GM23248 (cell line): ENCODE measurements at regions not wholly inside any gene's neighbourhood (a gene's known extent, or its start where the extent isn't known, plus 50 kb on each side); places are given as distances from the start of the nearest gene placed in this dataset.
"Not testable (repeated sequence)": the region's sequence is repeated elsewhere in the genome, so short reads cannot be mapped to it uniquely, and the experiment has no call there.

Experiments
- DNase-seq: peaks from one replicate; pipeline ENCODE4 v3.0.0-alpha.2; 2015
- H2AFZ ChIP-seq: fragments of 200-600 bp; sonication (generic); 2 replicates; pipeline ENCODE4 v1.6.1; 2016; ENCODE audit warnings: antibody characterized with exemption
- H3F3A ChIP-seq: fragments of 200-600 bp; sonication (generic); 2 replicates; pipeline ENCODE4 v1.6.1; 2016; ENCODE audit warnings: mild to moderate bottlenecking, antibody characterized with exemption, mixed run types; ENCODE audit not compliant: insufficient read depth
- H3K27ac ChIP-seq: fragments of 200-600 bp; sonication (generic); 2 replicates; pipeline ENCODE4 v1.5.1; 2016; ENCODE audit warnings: mild to moderate bottlenecking
- H3K27me3 ChIP-seq: fragments of 200-600 bp; sonication (generic); replicated peaks from 2 replicates; pipeline ENCODE4 v1.6.1; 2016; ENCODE audit warnings: mild to moderate bottlenecking; ENCODE audit not compliant: insufficient read depth
- H3K36me3 ChIP-seq: fragments of 200-600 bp; sonication (generic); 2 replicates; pipeline ENCODE4 v1.6.1; 2016; ENCODE audit warnings: low read depth, mild to moderate bottlenecking
- H3K4me1 ChIP-seq: fragments of 200-600 bp; sonication (generic); 2 replicates; pipeline ENCODE4 v1.6.1; 2016; ENCODE audit warnings: mild to moderate bottlenecking; ENCODE audit not compliant: insufficient read depth
- H3K4me2 ChIP-seq: fragments of 200-600 bp; sonication (generic); one replicate; pipeline ENCODE4 v1.6.1; 2016; ENCODE audit warnings: mild to moderate bottlenecking; ENCODE audit not compliant: unreplicated experiment
- H3K4me3 ChIP-seq: fragments of 200-600 bp; sonication (generic); 2 replicates; pipeline ENCODE4 v1.5.1; 2016; ENCODE audit warnings: mild to moderate bottlenecking
- H3K79me2 ChIP-seq: fragments of 200-600 bp; sonication (generic); 2 replicates; pipeline ENCODE4 v1.6.1; 2016; ENCODE audit warnings: mild to moderate bottlenecking; ENCODE audit not compliant: insufficient read depth
- H3K9ac ChIP-seq: fragments of 200-600 bp; sonication (generic); 2 replicates; pipeline ENCODE4 v1.6.1; 2016; ENCODE audit warnings: mild to moderate bottlenecking
- H3K9me2 ChIP-seq: fragments of 200-600 bp; sonication (generic); 2 replicates; pipeline ENCODE4 v1.6.1; 2016; ENCODE audit warnings: mixed run types, mild to moderate bottlenecking, moderate library complexity; ENCODE audit not compliant: insufficient read depth
- H3K9me3 ChIP-seq: fragments of 200-600 bp; sonication (generic); one replicate; pipeline ENCODE4 v1.6.1; 2017; ENCODE audit warnings: low read depth
- H4K20me1 ChIP-seq: fragments of 200-600 bp; sonication (generic); 2 replicates; pipeline ENCODE4 v1.6.0; 2016; ENCODE audit not compliant: insufficient read depth
- EZH2 ChIP-seq: fragments of 200-600 bp; sonication (generic); IDR thresholded peaks from 2 replicates; pipeline ENCODE4 v1.6.1; 2018; ENCODE audit warnings: antibody characterized with exemption, mild to moderate bottlenecking; ENCODE audit not compliant: insufficient read depth, poor library complexity, severe bottlenecking
- EZH2phosphoT487 ChIP-seq: fragments of 200-600 bp; sonication (generic); IDR thresholded peaks from 2 replicates; pipeline ENCODE4 v1.6.1; 2018; ENCODE audit warnings: antibody characterized with exemption, moderate library complexity, mild to moderate bottlenecking, low read depth; ENCODE audit not compliant: insufficient read depth
- WGBS, 2 experiments: methylation state at CpG; one replicate each; pipeline ENCODE4 v1.1.6; 2015 to 2017; ENCODE audit warnings: low lambda C conversion rate in 2 of 2, low coverage in 1 of 2; ENCODE audit errors: missing lambda C conversion rate in 2 of 2; 5-methylcytosine and 5-hydroxymethylcytosine counted together
- in situ Hi-C: fragments of 300-500 bp; cut with MboI; formaldehyde crosslinking; loops from 2 replicates; pipeline ENCODE4 v1.15.0; 2020

DNA sequence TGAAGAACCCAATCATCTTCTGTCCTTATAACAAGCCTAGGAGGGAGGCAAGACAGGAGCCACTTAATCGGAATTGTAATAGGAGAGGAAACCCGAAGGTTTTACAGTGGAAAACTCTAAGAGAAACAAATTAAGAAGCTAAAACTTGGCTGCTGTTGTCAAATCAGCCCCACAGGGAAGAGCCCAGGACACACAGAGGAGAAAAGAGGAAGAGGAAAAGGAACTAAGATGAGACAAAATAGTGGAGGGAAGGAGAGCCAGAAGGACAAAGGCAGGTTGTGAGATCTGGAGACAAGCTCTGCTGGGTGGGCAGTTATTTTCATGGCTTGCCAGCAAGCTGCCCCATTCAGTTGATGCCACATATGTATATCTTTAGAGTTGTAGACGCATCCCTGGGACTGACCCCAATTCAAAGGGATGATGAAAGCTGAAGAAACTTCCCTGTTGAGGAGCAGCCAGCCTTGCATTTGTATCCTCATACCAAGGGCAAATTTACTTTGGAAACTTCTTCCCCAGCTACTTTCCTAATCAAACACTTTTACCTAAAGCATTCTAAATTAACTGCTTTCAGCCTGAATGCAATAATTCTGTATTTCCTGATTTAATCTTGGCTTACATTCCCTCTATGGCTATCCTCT is 499.8 kb upstream of the MEIS1 start:
- no peaks in the 10 kb centered on the region for H4K20me1 ChIP-seq
- no peak overlapping the region for H3K4me3 ChIP-seq
- H3F3A ChIP-seq, result no peaks in the 10 kb centered on the region
- H2AFZ ChIP-seq, result no peak overlapping the region
- no peak overlapping the region for H3K27ac ChIP-seq
- H3K79me2 ChIP-seq, result no peaks in the 10 kb centered on the region
- no peak overlapping the region for H3K4me2 ChIP-seq
- DNase-seq, result no peak
- H3K4me1 ChIP-seq, result peaks cover 12% of the 10 kb centered on the region
- H3K36me3 ChIP-seq, result no peaks in the 10 kb centered on the region
- TF ChIP-seq EZH2phosphoT487 (no peak), EZH2 (no peak)
- in situ Hi-C loops, result no loop called here
- no peaks in the 10 kb centered on the region for H3K9me2 ChIP-seq
- no peaks in the 10 kb centered on the region for H3K9me3 ChIP-seq
- H3K9ac ChIP-seq, result no peak overlapping the region
- no peaks in the 10 kb centered on the region for H3K27me3 ChIP-seq
- WGBS, 2 experiments, result 37 to 54% methylated on average over 3 of the region's 3 CpGs

DNA sequence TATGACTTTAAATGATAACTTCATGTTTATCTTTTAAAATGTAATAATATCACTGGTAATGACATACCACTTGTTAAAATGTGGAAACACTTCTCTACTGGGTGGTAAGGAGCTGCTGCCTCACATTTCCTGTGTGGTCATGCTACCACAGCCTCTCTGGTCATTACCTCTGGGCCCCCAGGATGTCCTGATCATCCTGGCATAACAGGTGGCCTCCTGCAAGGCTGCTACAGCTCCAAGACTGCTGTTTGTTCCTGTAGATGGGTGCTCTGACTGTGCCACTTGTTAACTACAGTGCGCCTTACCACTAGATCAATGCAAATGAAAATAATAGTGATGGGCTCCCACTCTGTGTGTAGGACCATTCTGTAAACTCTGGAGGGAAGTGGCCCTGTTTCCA is 500.2 kb upstream of the SPRED2 start:
- Histone ChIP-seq H3F3A (no peaks in the 10 kb centered on the region), H3K36me3 (no peaks in the 10 kb centered on the region), H3K4me2 (no peak overlapping the region), H3K4me1 (peaks cover 5% of the 10 kb centered on the region), H3K79me2 (no peaks in the 10 kb centered on the region), H2AFZ (no peak overlapping the region), H3K9me3 (no peaks in the 10 kb centered on the region), H3K9me2 (no peaks in the 10 kb centered on the region), H3K27ac (no peak overlapping the region), H3K9ac (no peak overlapping the region), H4K20me1 (no peaks in the 10 kb centered on the region), H3K4me3 (no peak overlapping the region), H3K27me3 (no peaks in the 10 kb centered on the region)
- 71 to 78% methylated on average over 1 of the region's 1 CpG for WGBS, 2 experiments
- no peak for TF ChIP-seq EZH2
- in situ Hi-C loops, result no loop called here
- DNase-seq, result no peak

DNA sequence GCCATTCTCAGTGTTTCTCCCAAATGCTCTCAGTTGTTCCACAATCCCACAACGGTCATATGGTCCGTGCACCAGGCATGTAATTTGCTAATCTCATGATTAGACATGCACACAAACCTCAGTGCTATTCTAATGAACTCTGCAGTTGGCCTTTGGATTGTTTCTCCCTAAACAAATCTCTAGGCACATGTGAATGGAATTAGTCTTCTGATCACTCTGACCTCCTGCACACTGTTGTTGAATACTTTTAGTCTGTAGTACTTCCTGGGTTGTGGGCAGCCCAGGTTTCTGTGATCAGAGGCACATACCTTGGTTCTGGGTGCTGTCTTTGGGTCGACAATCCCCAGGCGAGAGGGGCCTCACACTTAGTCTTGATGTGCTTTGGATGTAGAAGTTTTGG is 498.7 kb upstream of the SPRED2 start:
- 1 to 5% methylated on average over 4 of the region's 4 CpGs for WGBS, 2 experiments
- Histone ChIP-seq H3K9ac (no peak overlapping the region), H2AFZ (no peak overlapping the region), H3F3A (no peaks in the 10 kb centered on the region), H3K36me3 (no peaks in the 10 kb centered on the region), H3K27me3 (no peaks in the 10 kb centered on the region), H3K4me2 (no peak overlapping the region), H3K9me2 (no peaks in the 10 kb centered on the region), H4K20me1 (no peaks in the 10 kb centered on the region), H3K79me2 (no peaks in the 10 kb centered on the region), H3K4me3 (no peak overlapping the region), H3K9me3 (no peaks in the 10 kb centered on the region), H3K4me1 (no peaks in the 10 kb centered on the region), H3K27ac (no peak overlapping the region)
- DNase-seq, result no peak
- TF ChIP-seq EZH2phosphoT487 (no peak), EZH2 (no peak)
- in situ Hi-C loops, result no loop called here

DNA sequence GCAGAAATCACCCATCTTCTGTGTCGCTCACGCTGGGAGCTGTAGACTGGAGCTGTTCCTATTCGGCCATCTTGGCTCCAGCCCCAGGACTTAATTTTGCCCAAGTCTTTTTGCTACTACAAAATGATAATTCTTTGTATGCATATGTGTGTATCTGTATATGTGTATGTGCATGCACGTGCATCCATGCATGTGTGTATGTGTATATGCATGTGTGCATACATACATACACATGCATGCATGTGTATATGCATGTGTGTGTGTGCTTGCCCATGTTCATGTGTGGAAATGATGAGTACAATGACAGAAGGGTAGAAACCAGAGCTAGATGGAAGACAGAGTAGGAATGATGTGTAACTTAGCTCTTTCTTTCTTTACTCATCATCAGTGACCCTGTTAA is 497.9 kb upstream of the SPRED2 start:
- no peak for DNase-seq
- Histone ChIP-seq H3K27me3 (no peaks in the 10 kb centered on the region), H3K9ac (no peak overlapping the region), H3K4me1 (no peaks in the 10 kb centered on the region), H2AFZ (no peak overlapping the region), H3K27ac (no peak overlapping the region), H4K20me1 (no peaks in the 10 kb centered on the region), H3K4me2 (no peak overlapping the region), H3K36me3 (no peaks in the 10 kb centered on the region), H3K9me3 (no peaks in the 10 kb centered on the region), H3K4me3 (no peak overlapping the region), H3K9me2 (no peaks in the 10 kb centered on the region), H3F3A (no peaks in the 10 kb centered on the region), H3K79me2 (no peaks in the 10 kb centered on the region)
- in situ Hi-C loops, result no loop called here
- 70 to 79% methylated on average over 4 of the region's 4 CpGs for WGBS, 2 experiments
- TF ChIP-seq EZH2 (no peak), EZH2phosphoT487 (no peak)

DNA sequence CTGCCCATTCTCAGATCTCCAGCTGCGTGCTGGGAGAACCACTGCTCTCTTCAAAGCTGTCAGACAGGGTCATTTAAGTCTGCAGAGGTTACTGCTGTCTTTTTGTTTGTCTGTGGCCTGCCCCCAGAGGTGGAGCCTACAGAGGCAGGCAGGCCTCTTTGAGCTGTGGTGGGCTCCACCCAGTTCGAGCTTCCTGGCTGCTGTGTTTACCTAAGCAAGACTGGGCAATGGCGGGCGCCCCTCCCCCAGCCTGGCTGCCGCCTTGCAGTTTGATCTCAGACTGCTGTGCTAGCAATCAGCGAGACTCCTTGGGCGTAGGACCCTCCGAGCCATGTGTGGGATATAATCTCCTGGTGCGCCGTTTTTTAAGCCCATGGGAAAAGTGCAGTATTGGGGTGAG is 497.3 kb upstream of the SPRED2 start:
- in situ Hi-C loops, H3K79me2 ChIP-seq, H3K4me3 ChIP-seq, H3K9me3 ChIP-seq, H3K27ac ChIP-seq, H4K20me1 ChIP-seq, H3K4me2 ChIP-seq, H3K4me1 ChIP-seq, H2AFZ ChIP-seq, H3K27me3 ChIP-seq, H3K36me3 ChIP-seq, DNase-seq, H3K9me2 ChIP-seq, H3F3A ChIP-seq, H3K9ac ChIP-seq: not testable (repeated sequence)
- WGBS, 2 experiments, result 56 to 61% methylated on average over 8 to 10 of the region's 10 CpGs
